Fibroblast of villous mesenchyme (primary cell): ENCODE measurements at regions not wholly inside any gene's neighbourhood (a gene's known extent, or its start where the extent isn't known, plus 50 kb on each side); places are given as distances from the start of the nearest gene placed in this dataset.

Experiments
- DNase-seq: peaks from one replicate; pipeline ENCODE4 v3.0.0-alpha.2; 2010; ENCODE audit warnings: low read depth
- H3K4me3 ChIP-seq: 2 replicates; pipeline ENCODE4 v1.5.1; 2011; ENCODE audit warnings: low read depth, mild to moderate bottlenecking, low read length
- CTCF ChIP-seq: IDR thresholded peaks from 2 replicates; pipeline ENCODE4 v1.5.1; 2012; ENCODE audit warnings: low read depth, mild to moderate bottlenecking, low read length; ENCODE audit not compliant: insufficient read depth

- no peak for TF ChIP-seq CTCF
- DNase-seq: no peak
- no peak overlapping the region for H3K4me3 ChIP-seq
Measured at GRCh38 chr6:170131351-170131750, 159.5 kb downstream of the DLL1 start.

- DNase-seq: no peak
- no peak for TF ChIP-seq CTCF
- H3K4me3 ChIP-seq: no peak overlapping the region
Measured at GRCh38 chr6:170130771-170131241, 160.1 kb downstream of the DLL1 start.

- no peak overlapping the region for H3K4me3 ChIP-seq
- no peak for TF ChIP-seq CTCF
- DNase-seq: no peak
Measured at GRCh38 chr6:170130201-170130621, 160.7 kb downstream of the DLL1 start.

- no peak for TF ChIP-seq CTCF
- no peak for DNase-seq
- no peak overlapping the region for H3K4me3 ChIP-seq
Measured at GRCh38 chr6:170129691-170130171, 161.1 kb downstream of the DLL1 start.

GRCh38 chr6:170128811-170129681 lies 161.8 kb downstream of the DLL1 start:
- no peak for DNase-seq
- no peak overlapping the region for H3K4me3 ChIP-seq
- no peak for TF ChIP-seq CTCF

DNA sequence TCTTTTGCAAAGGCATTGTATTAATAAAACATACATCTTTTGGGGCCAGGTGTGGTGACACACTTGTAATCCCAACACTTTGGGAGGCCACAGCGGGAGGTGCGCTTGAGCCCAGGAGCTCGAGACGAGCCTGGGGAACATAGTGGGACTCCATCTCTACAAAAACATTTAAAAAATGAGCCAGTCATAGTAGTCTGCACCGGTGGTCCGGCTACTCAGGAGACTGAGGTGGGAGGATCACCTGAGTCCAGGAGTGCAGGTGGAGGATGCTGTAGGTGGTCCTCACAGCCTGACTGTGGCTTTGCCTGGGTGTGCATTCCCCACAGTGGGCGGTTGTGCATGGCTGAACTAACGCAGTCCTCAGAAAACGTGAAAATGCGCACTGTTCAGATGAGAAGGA lies 162.5 kb downstream of the DLL1 start:
- DNase-seq: no peak
- no peak for TF ChIP-seq CTCF
- no peak overlapping the region for H3K4me3 ChIP-seq
